GM23248 (cell line): ENCODE measurements at regions not wholly inside any gene's neighbourhood (a gene's known extent, or its start where the extent isn't known, plus 50 kb on each side); places are given as distances from the start of the nearest gene placed in this dataset.

Experiments used
- DNase-seq: peaks from one replicate; pipeline ENCODE4 v3.0.0-alpha.2; 2015
- H2AFZ ChIP-seq: fragments of 200-600 bp; sonication (generic); 2 replicates; pipeline ENCODE4 v1.6.1; 2016; ENCODE audit warnings: antibody characterized with exemption
- H3F3A ChIP-seq: fragments of 200-600 bp; sonication (generic); 2 replicates; pipeline ENCODE4 v1.6.1; 2016; ENCODE audit warnings: mild to moderate bottlenecking, antibody characterized with exemption, mixed run types; ENCODE audit not compliant: insufficient read depth
- H3K27ac ChIP-seq: fragments of 200-600 bp; sonication (generic); 2 replicates; pipeline ENCODE4 v1.5.1; 2016; ENCODE audit warnings: mild to moderate bottlenecking
- H3K27me3 ChIP-seq: fragments of 200-600 bp; sonication (generic); replicated peaks from 2 replicates; pipeline ENCODE4 v1.6.1; 2016; ENCODE audit warnings: mild to moderate bottlenecking; ENCODE audit not compliant: insufficient read depth
- H3K36me3 ChIP-seq: fragments of 200-600 bp; sonication (generic); 2 replicates; pipeline ENCODE4 v1.6.1; 2016; ENCODE audit warnings: low read depth, mild to moderate bottlenecking
- H3K4me1 ChIP-seq: fragments of 200-600 bp; sonication (generic); 2 replicates; pipeline ENCODE4 v1.6.1; 2016; ENCODE audit warnings: mild to moderate bottlenecking; ENCODE audit not compliant: insufficient read depth
- H3K4me2 ChIP-seq: fragments of 200-600 bp; sonication (generic); one replicate; pipeline ENCODE4 v1.6.1; 2016; ENCODE audit warnings: mild to moderate bottlenecking; ENCODE audit not compliant: unreplicated experiment
- H3K4me3 ChIP-seq: fragments of 200-600 bp; sonication (generic); 2 replicates; pipeline ENCODE4 v1.5.1; 2016; ENCODE audit warnings: mild to moderate bottlenecking
- H3K79me2 ChIP-seq: fragments of 200-600 bp; sonication (generic); 2 replicates; pipeline ENCODE4 v1.6.1; 2016; ENCODE audit warnings: mild to moderate bottlenecking; ENCODE audit not compliant: insufficient read depth
- H3K9ac ChIP-seq: fragments of 200-600 bp; sonication (generic); 2 replicates; pipeline ENCODE4 v1.6.1; 2016; ENCODE audit warnings: mild to moderate bottlenecking
- H3K9me2 ChIP-seq: fragments of 200-600 bp; sonication (generic); 2 replicates; pipeline ENCODE4 v1.6.1; 2016; ENCODE audit warnings: mixed run types, mild to moderate bottlenecking, moderate library complexity; ENCODE audit not compliant: insufficient read depth
- H3K9me3 ChIP-seq: fragments of 200-600 bp; sonication (generic); one replicate; pipeline ENCODE4 v1.6.1; 2017; ENCODE audit warnings: low read depth
- H4K20me1 ChIP-seq: fragments of 200-600 bp; sonication (generic); 2 replicates; pipeline ENCODE4 v1.6.0; 2016; ENCODE audit not compliant: insufficient read depth
- EZH2 ChIP-seq: fragments of 200-600 bp; sonication (generic); IDR thresholded peaks from 2 replicates; pipeline ENCODE4 v1.6.1; 2018; ENCODE audit warnings: antibody characterized with exemption, mild to moderate bottlenecking; ENCODE audit not compliant: insufficient read depth, poor library complexity, severe bottlenecking
- EZH2phosphoT487 ChIP-seq: fragments of 200-600 bp; sonication (generic); IDR thresholded peaks from 2 replicates; pipeline ENCODE4 v1.6.1; 2018; ENCODE audit warnings: antibody characterized with exemption, moderate library complexity, mild to moderate bottlenecking, low read depth; ENCODE audit not compliant: insufficient read depth
- whole genome bisulfite sequencing, 2 experiments: methylation state at CpG; one replicate each; pipeline ENCODE4 v1.1.6; 2015 to 2017; ENCODE audit warnings: low lambda C conversion rate in 2 of 2, low coverage in 1 of 2; ENCODE audit errors: missing lambda C conversion rate in 2 of 2; 5-methylcytosine and 5-hydroxymethylcytosine counted together
- in situ Hi-C: fragments of 300-500 bp; cut with MboI; formaldehyde crosslinking; loops from 2 replicates; pipeline ENCODE4 v1.15.0; 2020

DNA sequence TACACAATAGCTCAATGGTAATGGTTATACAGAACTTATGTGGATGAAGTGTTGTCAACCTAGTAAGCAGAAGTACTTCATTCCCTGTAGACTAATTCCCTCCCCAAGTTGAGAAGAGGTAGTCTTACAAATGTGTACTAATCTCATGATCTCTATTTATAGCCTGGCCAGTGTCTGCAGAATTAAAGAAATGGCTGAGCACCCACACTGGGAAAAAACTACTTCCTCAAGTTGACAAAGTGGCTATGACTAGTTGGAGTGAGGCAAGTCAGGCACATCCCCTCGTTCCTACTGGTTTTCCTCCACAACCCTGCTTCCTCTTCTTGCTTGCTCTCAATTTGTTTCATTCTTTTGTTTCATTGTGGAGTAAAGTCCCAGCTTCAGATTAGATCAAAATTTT is 566.7 kb upstream of the ZNF717 start:
- Histone ChIP-seq H4K20me1 (no peaks in the 10 kb centered on the region), H3K9ac (no peak overlapping the region), H3K27me3 (no peaks in the 10 kb centered on the region), H3F3A (no peaks in the 10 kb centered on the region), H2AFZ (no peak overlapping the region), H3K36me3 (no peaks in the 10 kb centered on the region), H3K4me2 (no peak overlapping the region), H3K9me3 (no peaks in the 10 kb centered on the region), H3K9me2 (no peaks in the 10 kb centered on the region), H3K4me1 (no peaks in the 10 kb centered on the region), H3K4me3 (no peak overlapping the region), H3K79me2 (no peaks in the 10 kb centered on the region), H3K27ac (no peak overlapping the region)
- peak; percentile 1 for DNase-seq
- WGBS, 2 experiments: 28 to 37% methylated on average over 1 of the region's 1 CpG
- no peak for TF ChIP-seq EZH2
- TF ChIP-seq EZH2phosphoT487: no peak
- in situ Hi-C loops: no loop called here

DNA sequence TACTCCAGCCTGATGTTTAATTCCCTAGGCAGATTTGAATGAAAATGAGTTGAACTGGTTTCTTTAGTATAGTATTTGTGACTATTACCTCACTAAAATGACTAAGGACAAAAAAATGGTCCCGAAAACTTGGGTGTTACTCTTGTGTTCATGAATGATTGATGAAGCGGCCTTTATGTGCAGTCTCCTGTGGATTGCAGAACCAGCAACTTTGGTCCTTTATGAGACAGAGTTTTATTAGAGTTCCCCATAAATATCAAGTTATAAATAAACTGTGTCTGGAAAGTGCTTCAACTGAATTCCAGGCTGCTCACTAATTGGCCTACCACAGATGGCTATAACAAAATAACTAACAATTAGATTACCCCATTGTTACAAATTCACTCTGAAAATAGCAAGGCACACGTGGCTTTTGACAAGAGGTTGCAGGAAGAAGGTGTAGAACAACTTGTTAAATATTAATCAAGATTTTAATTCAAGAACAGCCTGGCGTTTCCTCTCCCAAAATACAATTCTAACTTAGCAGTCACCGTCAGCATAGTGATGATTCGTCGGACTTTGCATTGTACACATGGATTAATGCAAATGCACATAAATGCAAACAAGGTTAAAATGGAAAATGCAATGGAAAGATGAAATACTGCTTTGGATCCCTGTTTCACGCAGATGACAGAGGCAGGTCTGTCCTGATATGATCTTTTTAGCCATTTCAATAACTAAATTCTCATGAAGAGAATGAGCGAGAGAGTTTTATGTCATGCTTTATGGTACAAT is 567.3 kb upstream of the ZNF717 start:
- Histone ChIP-seq H3K4me2 (no peak overlapping the region), H3K27me3 (no peaks in the 10 kb centered on the region), H3K4me1 (no peaks in the 10 kb centered on the region), H3K9me3 (no peaks in the 10 kb centered on the region), H2AFZ (no peak overlapping the region), H3F3A (no peaks in the 10 kb centered on the region), H3K9ac (no peak overlapping the region), H3K4me3 (no peak overlapping the region), H3K36me3 (no peaks in the 10 kb centered on the region), H4K20me1 (no peaks in the 10 kb centered on the region), H3K79me2 (no peaks in the 10 kb centered on the region), H3K9me2 (no peaks in the 10 kb centered on the region), H3K27ac (no peak overlapping the region)
- in situ Hi-C loops: no loop called here
- 72% methylated on average over 9 of the region's 9 CpGs for WGBS, 2 experiments
- no peak for DNase-seq
- TF ChIP-seq EZH2phosphoT487 (no peak), EZH2 (no peak)

DNA sequence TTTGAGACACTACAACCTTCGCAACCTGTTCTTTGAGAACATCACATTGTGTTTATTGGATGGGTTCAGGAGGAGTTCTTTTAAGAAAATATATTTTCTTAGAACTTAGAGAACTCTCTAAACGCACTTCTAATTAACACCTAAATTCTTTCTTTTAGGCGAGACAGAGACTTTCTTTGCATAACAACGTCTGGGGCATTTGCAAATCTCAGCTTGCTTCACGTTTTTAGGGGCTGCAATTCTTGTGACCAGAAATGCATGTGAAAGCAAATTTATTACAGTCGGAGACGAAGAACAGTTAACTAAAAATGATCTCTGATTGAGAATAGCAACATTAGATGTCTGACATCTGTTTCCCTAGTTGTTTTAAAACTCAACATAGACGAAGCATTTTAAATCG is 568.3 kb upstream of the ZNF717 start:
- no peaks in the 10 kb centered on the region for H3K79me2 ChIP-seq
- H3K4me3 ChIP-seq: no peak overlapping the region
- no peaks in the 10 kb centered on the region for H3K4me1 ChIP-seq
- no peak for DNase-seq
- H3K4me2 ChIP-seq: no peak overlapping the region
- TF ChIP-seq EZH2phosphoT487: no peak
- TF ChIP-seq EZH2: no peak
- no peaks in the 10 kb centered on the region for H3K9me2 ChIP-seq
- H3K36me3 ChIP-seq: no peaks in the 10 kb centered on the region
- no peaks in the 10 kb centered on the region for H4K20me1 ChIP-seq
- H3K9me3 ChIP-seq: no peaks in the 10 kb centered on the region
- 84% methylated on average over 9 of the region's 9 CpGs for WGBS, 2 experiments
- in situ Hi-C loops: no loop called here
- H3K9ac ChIP-seq: no peak overlapping the region
- no peak overlapping the region for H3K27ac ChIP-seq
- no peak overlapping the region for H2AFZ ChIP-seq
- no peaks in the 10 kb centered on the region for H3K27me3 ChIP-seq
- H3F3A ChIP-seq: no peaks in the 10 kb centered on the region

DNA sequence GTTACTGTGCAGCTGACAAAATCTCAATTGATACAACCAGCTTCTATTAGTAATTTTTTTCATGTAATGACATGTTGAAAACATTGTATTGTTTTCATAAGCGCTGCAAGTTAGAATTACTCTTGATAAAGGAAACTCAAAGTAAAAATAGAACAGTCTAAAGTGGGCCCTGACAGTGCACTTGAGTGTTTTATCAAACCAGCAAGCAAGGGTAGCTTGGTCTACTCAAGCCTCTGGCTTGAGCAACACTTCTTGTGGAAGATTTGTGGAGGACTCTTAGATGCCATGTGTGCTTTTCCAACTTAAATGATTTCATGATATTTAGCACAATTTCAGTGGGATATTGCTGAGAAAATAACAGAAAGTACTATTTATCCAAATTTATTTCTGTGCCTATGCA is 575.7 kb upstream of the ZNF717 start:
- in situ Hi-C loops: loop anchor here (10.0 kb wide), 1 partner anchor 204 kb away; no protein-coding TSS in a partner anchor
- DNase-seq: no peak
- no peak overlapping the region for H3K9ac ChIP-seq
- H3K4me1 ChIP-seq: no peaks in the 10 kb centered on the region
- H3K27ac ChIP-seq: no peak overlapping the region
- no peak overlapping the region for H3K4me2 ChIP-seq
- H3K79me2 ChIP-seq: no peaks in the 10 kb centered on the region
- H3K9me2 ChIP-seq: no peaks in the 10 kb centered on the region
- no peaks in the 10 kb centered on the region for H4K20me1 ChIP-seq
- no peaks in the 10 kb centered on the region for H3K27me3 ChIP-seq
- WGBS, 2 experiments: 80 to 89% methylated on average over 1 of the region's 1 CpG
- no peak overlapping the region for H3K4me3 ChIP-seq
- no peak overlapping the region for H2AFZ ChIP-seq
- H3K36me3 ChIP-seq: no peaks in the 10 kb centered on the region
- H3K9me3 ChIP-seq: no peaks in the 10 kb centered on the region
- TF ChIP-seq EZH2phosphoT487 (no peak), EZH2 (no peak)
- H3F3A ChIP-seq: no peaks in the 10 kb centered on the region

DNA sequence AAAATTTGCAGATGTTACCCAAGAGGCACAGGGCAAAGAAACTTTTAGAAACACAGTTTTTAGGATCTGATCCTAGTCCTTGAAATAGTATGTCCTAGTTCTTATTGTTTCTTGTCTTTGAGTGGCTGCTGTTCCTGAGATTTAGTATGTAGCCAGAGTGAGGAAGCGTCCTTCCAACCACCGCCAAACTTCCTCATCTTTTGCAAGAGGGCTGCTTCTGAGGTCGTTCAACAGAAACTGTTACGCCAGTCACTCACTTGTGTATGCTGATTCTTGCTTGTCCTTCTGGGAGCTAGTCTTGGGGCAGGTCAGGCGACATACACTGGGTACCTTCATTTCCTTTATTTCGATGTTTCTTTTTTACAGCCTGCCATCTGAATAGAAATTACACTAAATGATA is 577.3 kb upstream of the ZNF717 start:
- no peak overlapping the region for H3K27ac ChIP-seq
- no peak overlapping the region for H3K4me3 ChIP-seq
- no peak overlapping the region for H3K4me2 ChIP-seq
- H3F3A ChIP-seq: no peaks in the 10 kb centered on the region
- WGBS, 2 experiments: 93 to 96% methylated on average over 6 of the region's 6 CpGs
- no peaks in the 10 kb centered on the region for H3K79me2 ChIP-seq
- H3K27me3 ChIP-seq: no peaks in the 10 kb centered on the region
- no peaks in the 10 kb centered on the region for H3K9me3 ChIP-seq
- H3K9me2 ChIP-seq: no peaks in the 10 kb centered on the region
- H4K20me1 ChIP-seq: no peaks in the 10 kb centered on the region
- no peak for DNase-seq
- no peak overlapping the region for H3K9ac ChIP-seq
- H2AFZ ChIP-seq: no peak overlapping the region
- TF ChIP-seq EZH2: no peak
- TF ChIP-seq EZH2phosphoT487: no peak
- in situ Hi-C loops: loop anchor here (10.0 kb wide), 1 partner anchor 202 kb away; no protein-coding TSS in a partner anchor
- H3K4me1 ChIP-seq: peaks cover 10% of the 10 kb centered on the region
- no peaks in the 10 kb centered on the region for H3K36me3 ChIP-seq
